ENCODE measurements at regions not wholly inside any gene's neighbourhood (a gene's known extent, or its start where the extent isn't known, plus 50 kb on each side); places are given as distances from the start of the nearest gene placed in this dataset.

- DNase-seq (ENCODE audit: low read depth): no peak
These were observed 51.6 kb upstream of the TAS2R1 start for GRCh38 chr5:9681706-9682105.

Data from GM04503 (cell line).